H1 (cell line): ENCODE measurements at regions not wholly inside any gene's neighbourhood (a gene's known extent, or its start where the extent isn't known, plus 50 kb on each side); places are given as distances from the start of the nearest gene placed in this dataset.

Experiments used
- BCL11A ChIP-seq, 2 experiments: IDR thresholded peaks; one replicate each; pipeline ENCODE4 v1.6.1; 2011; ENCODE audit warnings: low read depth in 2 of 2, low read length in 2 of 2, mild to moderate bottlenecking in 2 of 2
- CHD2 ChIP-seq: IDR thresholded peaks from 2 replicates; pipeline ENCODE4 v1.6.1; 2012; ENCODE audit warnings: low read length, improper control_type of control experiment
- CTCF ChIP-seq, 3 experiments: IDR thresholded peaks; 1 replicate in 2 of 3; 2 replicates in 1 of 3; pipeline versions ENCODE4 v1.5.1 to v1.6.1; 2011; ENCODE audit warnings: low read length in 3 of 3, mild to moderate bottlenecking in 3 of 3, inconsistent platforms in 2 of 3, low read depth in 1 of 3, moderate library complexity in 1 of 3; ENCODE audit not compliant: insufficient read depth in 1 of 3; ENCODE audit errors: control extremely low read depth in 1 of 3
- EP300 ChIP-seq, 2 experiments: IDR thresholded peaks; 1 replicate in 1 of 2; 2 replicates in 1 of 2; pipeline ENCODE4 v1.6.1; 2011 to 2012; ENCODE audit warnings: low read depth in 2 of 2, low read length in 2 of 2, mild to moderate bottlenecking in 2 of 2, borderline replicate concordance in 1 of 2, inconsistent platforms in 1 of 2, moderate library complexity in 1 of 2
- JUN ChIP-seq: IDR thresholded peaks from 2 replicates; pipeline ENCODE4 v1.6.1; 2011; ENCODE audit warnings: low read depth, mild to moderate bottlenecking, improper control_type of control experiment, low read length
- MAFK ChIP-seq: IDR thresholded peaks from 2 replicates; pipeline ENCODE4 v1.6.1; 2012; ENCODE audit warnings: low read depth, mild to moderate bottlenecking, improper control_type of control experiment, low read length
- MAX ChIP-seq: IDR thresholded peaks from 2 replicates; pipeline ENCODE4 v1.6.1; 2012; ENCODE audit warnings: inconsistent platforms
- RBBP5 ChIP-seq: IDR thresholded peaks from 2 replicates; pipeline ENCODE4 v1.7.1; 2012; ENCODE audit warnings: low read depth, mild to moderate bottlenecking, inconsistent platforms, low read length, moderate library complexity, borderline replicate concordance
- RFX5 ChIP-seq: IDR thresholded peaks from 2 replicates; pipeline ENCODE4 v1.6.1; 2011; ENCODE audit warnings: low read depth, low read length, improper control_type of control experiment, borderline replicate concordance
- RXRA ChIP-seq: IDR thresholded peaks from 2 replicates; pipeline ENCODE4 v1.6.1; 2011; ENCODE audit warnings: low read depth, mild to moderate bottlenecking, low read length, moderate library complexity; ENCODE audit not compliant: insufficient read depth
- YY1 ChIP-seq: IDR thresholded peaks from 2 replicates; pipeline ENCODE4 v1.6.1; 2011; ENCODE audit warnings: low read depth, mild to moderate bottlenecking, low read length

GRCh38 chr3:16066545-16066944 is 107.9 kb upstream of the GALNT15 start:
- TF ChIP-seq EP300 (IDR thresholded peaks at IDR 0.05; ENCODE audit: borderline replicate concordance in 1 of 2, low read depth in 2 of 2, low read length in 2 of 2): no peak
- no peak for TF ChIP-seq RXRA
- no peak for TF ChIP-seq BCL11A (IDR thresholded peaks at IDR 0.05; ENCODE audit: low read depth in 2 of 2, low read length in 2 of 2)
- TF ChIP-seq CHD2: no peak
- TF ChIP-seq MAFK: no peak
- no peak for TF ChIP-seq YY1
- no peak for TF ChIP-seq CTCF (IDR thresholded peaks at IDR 0.05; ENCODE audit: control extremely low read depth in 1 of 3, insufficient read depth in 1 of 3, low read depth in 1 of 3, low read length in 3 of 3)
- TF ChIP-seq RFX5: no peak
- no peak for TF ChIP-seq JUN
- no peak for TF ChIP-seq MAX
- no peak for TF ChIP-seq RBBP5
